ENCODE measurements at regions not wholly inside any gene's neighbourhood (a gene's known extent, or its start where the extent isn't known, plus 50 kb on each side); places are given as distances from the start of the nearest gene placed in this dataset.

DNA sequence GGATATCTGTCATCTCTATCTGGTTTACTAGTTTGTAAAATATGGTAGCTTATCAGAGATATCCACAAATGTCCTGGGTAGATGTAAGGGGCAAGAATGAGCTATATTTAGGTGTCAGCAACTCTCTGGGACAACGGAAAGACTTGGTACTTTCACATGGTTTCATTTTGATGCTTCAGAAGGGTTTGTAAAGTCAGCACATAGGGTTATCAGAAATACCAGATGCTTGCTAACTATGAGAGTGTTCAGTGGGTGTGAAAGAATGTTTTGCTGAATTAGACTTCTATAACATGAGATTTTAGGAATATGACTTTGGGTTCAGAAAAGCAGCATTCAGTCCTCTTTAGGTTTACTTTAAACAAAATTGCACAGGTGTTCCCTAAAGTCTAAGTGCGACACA lies 466.5 kb upstream of the PDZRN3 start:
- Histone ChIP-seq H3K4me1 (no peaks in the 10 kb centered on the region), H3K27ac (no peak overlapping the region)
- no peak for DNase-seq (ENCODE audit: low spot score in 2 of 2)

DNA sequence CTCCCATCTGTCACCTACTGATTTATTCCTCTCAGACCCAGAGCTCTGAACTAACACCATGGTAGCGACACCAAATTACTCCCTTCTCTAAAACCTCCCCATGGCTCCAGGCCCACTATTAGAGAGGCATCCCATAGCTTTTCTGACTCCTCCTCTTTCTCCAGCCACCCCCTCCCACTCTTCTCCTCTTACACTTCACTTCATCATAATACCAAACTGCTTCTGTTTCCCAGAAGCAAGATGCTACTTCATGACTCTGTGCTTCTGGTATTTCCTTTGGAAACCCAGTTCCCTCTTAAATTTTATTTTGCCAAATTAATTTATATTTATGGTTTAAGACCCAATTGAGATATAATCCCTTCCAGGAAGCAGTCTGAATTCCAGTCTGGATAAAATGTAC lies 465.1 kb upstream of the PDZRN3 start:
- intact Hi-C loops (cut with DNase I; ENCODE audit: low total_unique reads): no loop called here
- Histone ChIP-seq H3K27me3 (no peaks in the 10 kb centered on the region), H3K36me3 (no peaks in the 10 kb centered on the region), H3K9me3 (no peaks in the 10 kb centered on the region), H3K4me1 (no peaks in the 10 kb centered on the region), H3K27ac (no peak overlapping the region), H3K4me3 (no peak overlapping the region)
- TF ChIP-seq POLR2A (IDR thresholded peaks at IDR 0.05): no peak
- no peak for TF ChIP-seq POLR2AphosphoS5 (IDR thresholded peaks at IDR 0.05)
- no peak for DNase-seq (ENCODE audit: low spot score in 2 of 2)

More for the DNA sequence above, 466.5 kb upstream of the PDZRN3 start:
- Histone ChIP-seq H3K4me3 (no peak overlapping the region), H3K36me3 (no peaks in the 10 kb centered on the region), H3K9me3 (no peaks in the 10 kb centered on the region), H3K27me3 (no peaks in the 10 kb centered on the region)
- intact Hi-C loops (cut with DNase I; ENCODE audit: low total_unique reads): no loop called here
- TF ChIP-seq POLR2AphosphoS5 (IDR thresholded peaks at IDR 0.05): no peak
- TF ChIP-seq POLR2A (IDR thresholded peaks at IDR 0.05): no peak
- TF ChIP-seq, protein P1, sequence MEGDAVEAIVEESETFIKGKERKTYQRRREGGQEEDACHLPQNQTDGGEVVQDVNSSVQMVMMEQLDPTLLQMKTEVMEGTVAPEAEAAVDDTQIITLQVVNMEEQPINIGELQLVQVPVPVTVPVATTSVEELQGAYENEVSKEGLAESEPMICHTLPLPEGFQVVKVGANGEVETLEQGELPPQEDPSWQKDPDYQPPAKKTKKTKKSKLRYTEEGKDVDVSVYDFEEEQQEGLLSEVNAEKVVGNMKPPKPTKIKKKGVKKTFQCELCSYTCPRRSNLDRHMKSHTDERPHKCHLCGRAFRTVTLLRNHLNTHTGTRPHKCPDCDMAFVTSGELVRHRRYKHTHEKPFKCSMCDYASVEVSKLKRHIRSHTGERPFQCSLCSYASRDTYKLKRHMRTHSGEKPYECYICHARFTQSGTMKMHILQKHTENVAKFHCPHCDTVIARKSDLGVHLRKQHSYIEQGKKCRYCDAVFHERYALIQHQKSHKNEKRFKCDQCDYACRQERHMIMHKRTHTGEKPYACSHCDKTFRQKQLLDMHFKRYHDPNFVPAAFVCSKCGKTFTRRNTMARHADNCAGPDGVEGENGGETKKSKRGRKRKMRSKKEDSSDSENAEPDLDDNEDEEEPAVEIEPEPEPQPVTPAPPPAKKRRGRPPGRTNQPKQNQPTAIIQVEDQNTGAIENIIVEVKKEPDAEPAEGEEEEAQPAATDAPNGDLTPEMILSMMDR (IDR thresholded peaks at IDR 0.05): no peak

DNA sequence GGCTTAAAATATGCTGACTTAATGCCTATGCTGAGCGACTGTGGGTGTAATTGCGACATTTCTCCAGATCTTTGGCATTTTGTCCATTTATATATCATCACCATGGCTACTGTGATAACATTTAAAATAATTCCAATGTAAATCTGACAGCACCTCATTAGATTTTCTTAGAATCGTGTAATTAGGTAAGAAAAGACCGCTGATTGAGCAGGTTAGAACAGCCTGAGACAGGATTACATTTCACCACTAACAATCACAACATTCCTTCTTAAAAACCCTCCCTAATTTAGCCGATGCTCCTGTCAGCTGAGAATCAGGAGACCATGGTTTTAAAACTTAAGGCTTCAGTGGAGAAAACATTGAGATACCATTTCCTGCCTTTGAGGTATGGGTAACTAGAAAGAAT lies 455.3 kb upstream of the PDZRN3 start:
- Histone ChIP-seq H3K4me1 (no peaks in the 10 kb centered on the region), H3K27me3 (no peaks in the 10 kb centered on the region), H3K36me3 (no peaks in the 10 kb centered on the region), H3K27ac (no peak overlapping the region), H3K4me3 (no peak overlapping the region), H3K9me3 (no peaks in the 10 kb centered on the region)
- TF ChIP-seq POLR2AphosphoS5 (IDR thresholded peaks at IDR 0.05) (no peak), POLR2A (IDR thresholded peaks at IDR 0.05) (no peak)
- TF ChIP-seq, protein P1 (IDR thresholded peaks at IDR 0.05): no peak
- intact Hi-C loops (cut with DNase I; ENCODE audit: low total_unique reads): no loop called here
- no peak for DNase-seq (ENCODE audit: low spot score in 2 of 2)

DNA sequence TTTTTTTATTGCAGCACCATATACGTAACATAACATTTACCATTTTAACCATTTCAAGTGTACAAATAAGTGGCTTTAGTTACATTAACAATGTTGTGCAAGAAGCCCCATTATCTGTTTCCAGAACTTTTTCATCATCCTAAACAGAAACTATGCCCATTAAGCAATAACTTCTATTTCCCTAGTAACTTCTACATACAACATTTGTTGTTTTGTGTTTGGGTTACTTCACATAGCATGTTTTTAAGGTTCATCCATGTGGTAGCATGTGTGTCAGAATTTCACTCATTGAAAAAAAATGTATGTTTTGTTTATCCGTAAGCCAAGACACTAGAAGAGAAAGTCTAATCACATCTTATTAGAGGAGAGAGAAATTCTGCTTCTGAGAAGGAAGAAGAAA lies 450.5 kb upstream of the PDZRN3 start:
- H3K27ac ChIP-seq: no peak overlapping the region
- H3K27me3 ChIP-seq: no peaks in the 10 kb centered on the region
- intact Hi-C loops (cut with DNase I; ENCODE audit: low total_unique reads): no loop called here
- DNase-seq (ENCODE audit: low spot score in 2 of 2): no peak
- H3K9me3 ChIP-seq: no peaks in the 10 kb centered on the region
- no peaks in the 10 kb centered on the region for H3K4me1 ChIP-seq
- no peak overlapping the region for H3K4me3 ChIP-seq
- TF ChIP-seq POLR2A (IDR thresholded peaks at IDR 0.05): no peak
- no peaks in the 10 kb centered on the region for H3K36me3 ChIP-seq

DNA sequence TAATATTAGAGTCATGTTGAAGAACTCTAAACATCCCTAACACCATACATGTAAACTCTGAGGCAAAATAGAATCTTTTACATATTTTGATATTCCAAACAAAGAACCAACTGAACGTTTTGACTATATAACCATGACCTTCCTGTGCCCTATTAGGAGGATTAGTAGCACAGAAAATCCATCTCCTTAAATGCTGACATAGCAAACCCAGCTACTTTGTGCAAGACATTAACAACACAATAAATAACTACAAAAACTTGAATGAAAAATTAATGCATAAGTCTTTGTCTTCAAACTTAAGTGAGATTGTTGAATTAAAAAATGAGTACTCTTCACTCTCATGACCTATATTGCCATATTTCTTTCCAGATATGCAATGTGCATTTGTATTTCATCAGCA lies 450.0 kb upstream of the PDZRN3 start:
- no peaks in the 10 kb centered on the region for H3K4me1 ChIP-seq
- TF ChIP-seq POLR2A (IDR thresholded peaks at IDR 0.05) (no peak), POLR2AphosphoS5 (IDR thresholded peaks at IDR 0.05) (no peak)
- TF ChIP-seq, protein P1 (IDR thresholded peaks at IDR 0.05): no peak
- no peaks in the 10 kb centered on the region for H3K9me3 ChIP-seq
- no peak overlapping the region for H3K27ac ChIP-seq
- intact Hi-C loops (cut with DNase I; ENCODE audit: low total_unique reads): no loop called here
- DNase-seq (ENCODE audit: low spot score in 2 of 2): no peak
- H3K36me3 ChIP-seq: no peaks in the 10 kb centered on the region
- no peak overlapping the region for H3K4me3 ChIP-seq
- H3K27me3 ChIP-seq: no peaks in the 10 kb centered on the region

DNA sequence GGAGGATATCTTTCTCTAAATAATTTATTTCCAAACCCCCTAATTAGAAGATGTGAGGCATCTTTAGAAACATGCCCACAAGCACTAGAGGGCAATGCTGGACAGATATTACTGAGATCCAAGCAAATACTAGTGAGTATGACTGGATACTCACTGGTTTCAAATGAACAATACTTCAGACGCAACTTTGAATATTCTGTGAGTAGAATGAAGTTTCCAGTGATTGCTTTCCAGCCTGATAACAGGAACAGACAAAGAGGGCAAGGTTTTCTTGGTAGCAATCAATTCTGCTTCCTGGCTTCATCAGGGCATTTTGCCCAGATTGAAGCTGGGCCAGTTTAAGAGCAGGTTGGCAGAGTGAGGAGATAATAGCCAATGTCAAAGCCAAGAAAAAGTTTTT lies 442.6 kb upstream of the PDZRN3 start:
- no peaks in the 10 kb centered on the region for H3K27me3 ChIP-seq
- DNase-seq (ENCODE audit: low spot score in 2 of 2): no peak
- H3K4me1 ChIP-seq: no peaks in the 10 kb centered on the region
- no peak overlapping the region for H3K4me3 ChIP-seq
- intact Hi-C loops (cut with DNase I; ENCODE audit: low total_unique reads): no loop called here
- no peak overlapping the region for H3K27ac ChIP-seq
- TF ChIP-seq POLR2AphosphoS5 (IDR thresholded peaks at IDR 0.05) (no peak), POLR2A (IDR thresholded peaks at IDR 0.05) (no peak)
- TF ChIP-seq, protein P1 (IDR thresholded peaks at IDR 0.05): no peak
- no peaks in the 10 kb centered on the region for H3K36me3 ChIP-seq
- H3K9me3 ChIP-seq: no peaks in the 10 kb centered on the region

Data from breast epithelium (tissue), 4 donors.